GM06990 (cell line): ENCODE measurements at regions not wholly inside any gene's neighbourhood (a gene's known extent, or its start where the extent isn't known, plus 50 kb on each side); places are given as distances from the start of the nearest gene placed in this dataset.

Experiments
- DNase-seq: peaks from one replicate; pipeline ENCODE4 v3.0.0-alpha.2; 2011; ENCODE audit not compliant: insufficient read length; ENCODE audit errors: extremely low read depth
- H3K27me3 ChIP-seq: replicated peaks from 2 replicates; pipeline ENCODE4 v1.6.0; 2011; ENCODE audit warnings: low read length; ENCODE audit not compliant: control insufficient read depth, insufficient read depth
- H3K36me3 ChIP-seq: 2 replicates; pipeline ENCODE4 v1.5.1; 2011; ENCODE audit warnings: low read length; ENCODE audit not compliant: control insufficient read depth, insufficient read depth
- H3K4me3 ChIP-seq: replicated peaks from 2 replicates; pipeline ENCODE4 v1.5.1; 2011; ENCODE audit warnings: low read depth, mild to moderate bottlenecking, control low read depth, low read length
- TF ChIP-seq, protein P1 (sequence below): IDR thresholded peaks from 2 replicates; pipeline ENCODE4 v1.5.1; 2011; ENCODE audit warnings: low read length, control low read depth, mild to moderate bottlenecking, inconsistent platforms; ENCODE audit not compliant: insufficient read depth, poor library complexity, severe bottlenecking

GRCh38 chr3:64432870-64433269 lies 207.6 kb upstream of the PRICKLE2 start:
- TF ChIP-seq, protein P1, sequence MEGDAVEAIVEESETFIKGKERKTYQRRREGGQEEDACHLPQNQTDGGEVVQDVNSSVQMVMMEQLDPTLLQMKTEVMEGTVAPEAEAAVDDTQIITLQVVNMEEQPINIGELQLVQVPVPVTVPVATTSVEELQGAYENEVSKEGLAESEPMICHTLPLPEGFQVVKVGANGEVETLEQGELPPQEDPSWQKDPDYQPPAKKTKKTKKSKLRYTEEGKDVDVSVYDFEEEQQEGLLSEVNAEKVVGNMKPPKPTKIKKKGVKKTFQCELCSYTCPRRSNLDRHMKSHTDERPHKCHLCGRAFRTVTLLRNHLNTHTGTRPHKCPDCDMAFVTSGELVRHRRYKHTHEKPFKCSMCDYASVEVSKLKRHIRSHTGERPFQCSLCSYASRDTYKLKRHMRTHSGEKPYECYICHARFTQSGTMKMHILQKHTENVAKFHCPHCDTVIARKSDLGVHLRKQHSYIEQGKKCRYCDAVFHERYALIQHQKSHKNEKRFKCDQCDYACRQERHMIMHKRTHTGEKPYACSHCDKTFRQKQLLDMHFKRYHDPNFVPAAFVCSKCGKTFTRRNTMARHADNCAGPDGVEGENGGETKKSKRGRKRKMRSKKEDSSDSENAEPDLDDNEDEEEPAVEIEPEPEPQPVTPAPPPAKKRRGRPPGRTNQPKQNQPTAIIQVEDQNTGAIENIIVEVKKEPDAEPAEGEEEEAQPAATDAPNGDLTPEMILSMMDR = no peak
- Histone ChIP-seq H3K36me3 (no peaks in the 10 kb centered on the region), H3K27me3 (no peaks in the 10 kb centered on the region), H3K4me3 (no peak overlapping the region)
- DNase-seq = no peak

DNA sequence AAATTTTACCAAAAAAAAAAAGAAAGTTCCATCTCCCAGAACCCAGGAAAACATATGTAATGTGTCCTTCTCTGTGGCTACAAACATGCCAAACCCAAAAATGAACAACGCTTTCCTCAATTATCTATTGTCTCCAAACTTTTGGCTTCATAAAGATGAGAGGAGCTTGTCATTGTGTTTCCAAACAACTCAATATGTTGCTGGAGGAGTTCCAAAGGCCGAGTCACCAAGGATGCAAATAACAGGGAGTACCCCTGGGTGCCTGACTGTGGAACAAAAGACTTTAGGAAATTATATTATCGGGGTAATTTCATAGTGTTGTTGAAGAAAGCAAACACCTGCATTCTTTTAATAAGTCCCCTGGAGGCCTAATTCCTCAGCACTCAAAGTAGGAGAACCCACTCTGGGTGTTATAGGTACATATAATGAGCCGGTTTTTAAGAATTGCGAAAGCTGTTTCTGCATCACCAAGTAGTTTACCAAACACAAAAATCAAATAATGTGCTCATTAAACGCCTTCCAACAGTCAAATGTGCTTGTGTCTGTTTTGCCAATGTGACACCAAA lies 206.3 kb upstream of the PRICKLE2 start:
- H3K36me3 ChIP-seq = no peaks in the 10 kb centered on the region
- TF ChIP-seq, protein P1 = no peak
- no peak overlapping the region for H3K4me3 ChIP-seq
- no peaks in the 10 kb centered on the region for H3K27me3 ChIP-seq
- DNase-seq = no peak

DNA sequence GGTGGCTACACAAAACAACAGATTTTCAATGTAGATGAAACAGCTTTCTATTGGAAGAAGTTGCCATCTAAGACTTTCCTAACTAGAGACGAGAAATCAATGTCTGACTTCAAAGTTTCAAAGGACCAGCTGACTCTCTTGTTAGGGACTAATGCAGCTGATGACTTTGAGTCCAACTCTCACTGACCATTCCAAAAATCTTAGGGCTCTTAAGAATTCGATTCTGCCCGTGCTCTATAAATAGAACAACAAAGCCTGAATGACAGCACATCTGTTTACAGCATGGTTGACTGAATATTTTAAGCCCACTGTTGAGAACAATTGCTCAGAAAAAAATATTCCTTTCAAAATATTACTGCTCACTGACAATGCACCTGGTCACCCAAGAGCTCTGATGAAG lies 202.4 kb upstream of the PRICKLE2 start:
- Histone ChIP-seq H3K36me3 (no peaks in the 10 kb centered on the region), H3K27me3 (no peaks in the 10 kb centered on the region), H3K4me3 (no peak overlapping the region)
- no peak for DNase-seq
- TF ChIP-seq, protein P1 = no peak

GRCh38 chr3:64426551-64426950 lies 201.3 kb upstream of the PRICKLE2 start:
- no peaks in the 10 kb centered on the region for H3K36me3 ChIP-seq
- TF ChIP-seq, protein P1 = no peak
- no peak for DNase-seq
- H3K4me3 ChIP-seq = no peak overlapping the region
- H3K27me3 ChIP-seq = no peaks in the 10 kb centered on the region

DNA sequence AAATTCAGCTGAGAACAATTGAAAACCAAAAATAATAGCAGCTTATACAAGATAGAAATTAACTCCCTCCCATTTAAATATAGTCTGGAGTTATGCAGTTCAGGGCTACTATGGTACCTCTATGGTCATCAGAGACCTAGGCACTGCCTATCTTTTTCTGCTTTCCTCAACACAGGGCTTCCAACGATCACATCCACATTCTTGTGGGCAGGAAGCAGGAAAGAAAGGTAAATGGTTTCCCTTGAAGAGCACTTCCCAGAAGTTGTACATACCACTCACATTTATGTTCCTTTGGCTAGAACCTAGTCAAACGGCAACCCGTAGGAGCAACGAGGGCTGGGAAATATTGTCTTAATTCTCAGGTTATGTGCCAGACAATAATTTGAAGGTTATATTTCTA lies 197.7 kb upstream of the PRICKLE2 start:
- no peaks in the 10 kb centered on the region for H3K27me3 ChIP-seq
- no peak for DNase-seq
- H3K36me3 ChIP-seq = no peaks in the 10 kb centered on the region
- TF ChIP-seq, protein P1 = no peak
- H3K4me3 ChIP-seq = no peak overlapping the region

- TF ChIP-seq, protein P1 = no peak
- Histone ChIP-seq H3K36me3 (no peaks in the 10 kb centered on the region), H3K4me3 (no peak overlapping the region), H3K27me3 (no peaks in the 10 kb centered on the region)
- no peak for DNase-seq
Measured at GRCh38 chr3:64422192-64422591, 196.9 kb upstream of the PRICKLE2 start.
